NCI-H774 (cell line): ENCODE measurements at regions not wholly inside any gene's neighbourhood (a gene's known extent, or its start where the extent isn't known, plus 50 kb on each side); places are given as distances from the start of the nearest gene placed in this dataset.
"Not testable (repeated sequence)": the region's sequence is repeated elsewhere in the genome, so short reads cannot be mapped to it uniquely, and the experiment has no call there.

Experiments used
- DNase-seq: peaks from one replicate; lab custom pipeline; 2025; lab: John Stamatoyannopoulos, UW

DNA sequence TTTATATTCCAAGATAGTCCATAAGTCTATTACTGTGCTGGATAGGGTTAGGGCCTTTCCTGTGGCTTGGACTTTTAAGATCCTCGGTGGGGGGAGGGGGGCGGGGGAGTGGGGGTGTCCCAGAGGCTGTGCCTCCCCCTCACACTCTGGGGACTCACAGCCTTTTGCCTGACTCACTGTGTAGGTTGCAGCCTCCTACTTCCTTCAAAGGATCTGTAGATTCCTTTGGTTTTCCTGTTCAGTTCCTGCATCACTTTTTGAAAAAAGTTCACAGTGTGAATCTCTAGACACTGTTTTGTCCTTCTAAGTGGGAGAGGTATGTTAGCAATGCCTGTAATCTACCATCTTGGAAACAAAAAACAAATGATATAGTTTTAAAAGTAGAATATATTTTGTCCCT is 999.9 kb downstream of the GLUD2 start:
- DNase-seq, result no peak

DNA sequence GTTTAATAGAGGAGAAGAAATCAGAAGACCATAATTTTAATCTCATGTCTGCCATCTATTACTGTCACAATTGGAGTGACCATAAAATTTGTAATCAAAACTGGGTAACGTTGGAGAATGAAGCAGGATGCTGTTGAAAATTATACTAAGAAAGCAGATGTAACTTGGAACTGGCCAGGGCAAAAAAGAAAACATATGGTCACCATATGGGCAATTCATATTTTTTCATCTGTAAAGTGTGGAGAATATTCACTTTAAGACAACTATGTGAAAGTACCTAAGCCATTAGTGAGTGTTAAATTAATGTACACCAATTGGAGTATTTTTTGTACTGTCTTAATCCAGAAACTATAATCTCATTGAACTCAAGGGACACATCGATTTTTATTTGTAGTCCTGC is 1008.0 kb downstream of the GLUD2 start:
- DNase-seq, result no peak

DNA sequence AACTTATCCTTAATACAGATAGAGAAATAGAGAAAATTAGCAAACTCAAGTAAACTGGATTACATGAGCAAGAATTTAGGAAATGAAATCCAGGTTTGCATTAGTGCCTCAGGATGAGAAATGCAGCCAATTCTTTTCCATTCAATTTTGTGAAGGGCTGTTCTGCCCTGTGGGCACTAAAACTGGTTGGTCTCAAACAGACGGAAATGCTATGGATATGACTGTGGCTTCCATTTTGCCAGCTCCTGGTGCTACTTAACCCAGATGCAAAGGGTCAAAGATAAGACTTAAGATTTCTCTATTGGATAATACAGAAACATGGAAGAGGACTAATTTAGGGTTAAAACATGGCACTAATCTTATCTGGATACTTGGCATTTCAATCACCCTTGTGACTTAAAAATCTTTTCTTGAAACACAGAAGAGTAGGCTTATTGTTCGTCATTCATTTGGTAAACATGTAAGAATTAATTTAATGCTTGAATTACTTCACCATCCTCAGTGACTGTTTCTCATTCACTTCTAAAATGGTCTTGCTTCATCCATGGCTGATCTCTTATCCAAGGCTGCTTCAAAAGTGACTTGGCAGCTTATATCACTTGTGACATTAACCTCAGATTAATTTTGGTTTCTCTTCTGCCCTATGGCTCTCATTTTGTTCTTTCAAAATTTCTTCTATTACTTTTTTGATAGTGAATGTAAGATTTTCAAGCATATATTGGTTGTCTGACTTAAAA is 1008.7 kb downstream of the GLUD2 start:
- no peak for DNase-seq

DNA sequence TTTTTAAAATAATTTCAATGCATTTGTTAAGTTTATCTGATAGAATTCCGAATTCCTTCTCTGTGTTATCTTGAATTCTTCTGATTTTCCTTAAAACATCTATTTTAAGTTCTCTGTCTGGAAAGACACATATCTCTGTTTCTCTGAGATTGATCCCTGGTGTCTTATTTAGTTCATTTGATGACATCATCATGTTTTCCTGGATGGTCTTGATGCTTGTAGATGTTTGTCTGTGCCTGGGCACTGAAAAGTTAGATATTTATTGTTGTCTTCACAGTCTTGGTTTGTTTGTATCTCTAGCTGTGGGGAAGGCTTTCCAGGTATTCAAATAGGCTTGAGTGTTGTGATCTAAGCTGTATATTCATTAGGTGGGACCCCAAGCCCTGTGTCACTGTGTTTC is 1028.8 kb downstream of the GLUD2 start:
- DNase-seq, result no peak

- no peak for DNase-seq
These were observed 1030.7 kb downstream of the GLUD2 start for GRCh38 chrX:122078079-122078478.

DNA sequence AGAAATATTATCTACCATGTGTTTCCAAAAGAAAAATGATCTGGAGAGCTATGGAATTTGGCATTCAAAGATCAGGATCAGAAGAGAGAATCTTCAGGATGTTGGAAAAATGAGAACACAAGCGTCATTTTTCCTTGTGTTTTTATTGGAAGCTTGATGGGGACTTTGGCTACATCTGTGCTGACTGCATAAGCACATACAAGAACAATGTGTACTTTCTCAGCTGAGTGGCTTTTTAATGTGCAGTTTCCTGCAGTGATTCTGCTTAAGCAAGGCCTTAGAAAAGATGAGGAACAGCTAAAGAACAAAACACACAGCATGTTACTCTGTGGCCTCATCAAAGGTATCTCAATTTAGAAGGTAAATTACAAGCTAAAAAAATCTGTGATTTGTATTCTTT is 1039.9 kb downstream of the GLUD2 start:
- DNase-seq, result no peak

GRCh38 chrX:122091571-122091970 is 1044.2 kb downstream of the GLUD2 start:
- DNase-seq, result no peak

DNA sequence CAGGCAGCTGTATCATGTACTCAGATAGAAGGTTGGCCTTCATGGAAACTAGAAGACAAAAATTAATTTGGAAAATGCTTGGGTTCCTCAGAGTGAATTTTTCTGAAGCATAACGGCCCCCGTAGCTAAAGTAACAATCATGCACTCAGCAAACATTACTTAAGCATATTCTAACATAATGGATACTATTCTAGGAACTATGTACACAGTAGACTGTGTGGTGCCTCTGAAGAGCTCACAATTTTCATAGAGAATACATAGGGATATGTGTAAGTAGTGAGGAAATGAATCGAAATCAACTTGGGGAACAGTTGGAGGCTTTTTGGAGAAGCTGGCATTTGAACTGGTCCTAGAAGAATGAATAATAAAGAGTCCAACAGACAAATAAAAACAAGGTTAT is 1045.0 kb downstream of the GLUD2 start:
- DNase-seq, result no peak

DNA sequence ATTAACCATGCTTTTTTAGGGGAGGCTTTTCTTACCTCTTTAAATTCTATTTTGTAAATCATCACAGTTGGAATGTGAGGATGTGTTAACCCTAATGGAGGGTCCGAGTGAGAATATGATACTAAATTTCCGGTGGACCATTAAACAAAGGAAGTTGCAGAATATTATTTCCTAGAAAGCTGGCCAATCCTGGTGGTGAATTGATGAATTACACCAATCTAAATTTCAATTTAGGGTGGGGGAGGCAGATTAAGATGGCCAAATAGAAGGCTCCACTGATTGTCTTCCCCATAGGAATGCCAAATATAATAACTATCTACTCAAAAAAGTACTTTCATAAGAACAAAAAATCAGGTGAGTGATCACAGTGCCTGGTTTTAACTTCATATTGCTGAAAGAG is 1045.6 kb downstream of the GLUD2 start:
- no peak for DNase-seq

- no peak for DNase-seq
These were observed 1047.2 kb downstream of the GLUD2 start for GRCh38 chrX:122094611-122095010.

DNA sequence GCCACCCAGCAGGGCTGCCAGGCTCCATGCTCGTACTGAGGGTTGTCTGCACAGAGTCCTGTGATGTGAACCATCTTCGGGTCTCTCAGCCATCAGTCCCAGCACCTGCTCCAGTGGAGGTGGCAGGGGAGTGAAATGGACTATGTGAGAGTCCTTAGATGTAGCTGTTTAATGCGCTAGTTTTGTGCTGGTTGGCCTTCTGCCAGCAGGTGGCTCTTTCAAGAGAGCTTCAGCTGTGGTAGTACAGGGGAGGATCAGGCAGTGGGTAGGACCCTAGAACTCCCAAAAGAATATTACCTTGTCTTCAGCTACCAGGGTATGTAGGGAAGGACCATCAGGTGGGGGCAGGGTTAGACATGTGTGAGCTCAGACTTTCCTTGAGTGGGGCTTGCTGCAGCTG is 1066.0 kb downstream of the GLUD2 start:
- no peak for DNase-seq

DNA sequence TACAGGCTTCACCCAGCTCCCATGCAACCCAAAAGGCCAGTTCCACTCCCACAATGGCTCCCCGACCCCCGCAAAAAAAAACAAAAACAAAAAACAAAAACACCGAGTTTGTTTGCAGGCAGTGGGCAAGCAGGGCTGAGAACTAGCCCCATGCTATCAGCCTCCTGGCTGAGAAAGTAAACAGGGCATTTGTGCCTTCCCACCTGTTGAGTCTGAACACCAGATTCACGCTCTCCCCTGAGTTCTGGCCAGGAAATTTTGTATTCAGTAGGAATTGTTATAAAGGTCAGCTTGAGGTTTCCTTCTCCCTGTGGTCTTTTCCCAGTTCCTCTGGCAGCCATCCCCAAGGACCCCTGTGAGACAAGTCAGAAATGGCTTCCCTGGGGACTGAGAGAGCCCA is 1066.5 kb downstream of the GLUD2 start:
- DNase-seq, result no peak

DNA sequence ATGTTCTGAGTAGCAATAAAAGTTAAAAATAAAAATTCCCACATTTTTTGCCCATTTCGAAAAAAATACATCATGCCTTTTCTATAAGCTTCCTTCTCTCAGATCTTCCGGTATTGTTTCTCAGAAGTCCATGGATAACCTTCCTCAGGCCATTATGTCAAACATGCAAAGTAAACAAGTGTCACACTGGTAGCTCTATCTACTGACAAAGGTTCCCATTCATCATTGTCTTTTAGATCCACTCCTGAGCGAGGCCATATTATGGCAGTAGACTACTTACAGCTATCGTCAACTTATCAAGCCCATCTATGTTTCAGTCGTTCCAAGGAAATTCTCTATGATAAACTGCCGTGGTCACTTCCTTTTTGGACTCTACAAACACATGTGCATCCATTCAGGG is 1068.2 kb downstream of the GLUD2 start:
- DNase-seq, result no peak

- no peak for DNase-seq
These were observed 1064.7 kb upstream of the GRIA3 start for GRCh38 chrX:122119361-122119760.

GRCh38 chrX:122122274-122122673 is 1061.8 kb upstream of the GRIA3 start:
- no peak for DNase-seq

GRCh38 chrX:122133478-122133877 is 1050.6 kb upstream of the GRIA3 start:
- DNase-seq, result no peak

DNA sequence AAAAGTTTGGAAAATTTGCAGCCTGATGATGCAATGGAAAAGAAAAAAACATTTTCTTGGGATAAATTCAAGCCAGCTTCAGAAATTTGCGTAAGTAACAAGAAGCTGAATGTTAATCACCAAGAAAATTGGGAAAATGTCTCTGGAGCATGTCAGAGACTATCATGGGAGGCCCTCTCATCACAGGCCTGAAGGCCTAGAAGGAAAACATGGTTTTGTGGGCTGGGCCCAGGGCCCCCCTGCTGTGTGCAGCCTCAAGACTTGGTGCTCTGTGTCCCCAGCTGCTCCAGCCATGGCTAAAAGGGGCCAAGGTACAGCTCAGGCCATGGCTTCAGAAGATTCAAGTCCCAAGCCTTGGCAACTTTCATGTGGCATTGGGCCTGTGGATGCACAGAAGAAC is 1049.8 kb upstream of the GRIA3 start:
- DNase-seq, result no peak

DNA sequence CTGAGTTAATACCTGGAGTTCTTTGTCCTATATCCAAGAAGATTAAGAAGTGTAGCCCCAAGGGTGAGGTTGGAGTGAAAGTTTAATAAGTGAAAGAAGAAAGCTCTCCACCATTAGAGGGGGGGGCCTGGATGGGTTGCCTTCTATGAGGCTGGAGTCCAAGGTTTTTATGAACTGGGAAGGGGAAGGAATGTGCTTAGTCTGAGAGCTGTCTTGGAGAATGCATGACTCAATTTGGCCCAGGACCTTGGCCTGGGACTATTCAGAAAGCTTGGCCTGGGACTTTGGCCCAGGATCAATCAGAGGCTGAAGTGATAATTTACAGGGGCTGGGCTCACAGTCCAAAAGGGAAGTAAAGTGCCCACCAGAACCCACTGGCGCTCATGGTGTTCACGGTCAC is 1049.0 kb upstream of the GRIA3 start:
- no peak for DNase-seq

- DNase-seq, result not testable (repeated sequence)
These were observed 1043.9 kb upstream of the GRIA3 start for GRCh38 chrX:122140219-122140618.

DNA sequence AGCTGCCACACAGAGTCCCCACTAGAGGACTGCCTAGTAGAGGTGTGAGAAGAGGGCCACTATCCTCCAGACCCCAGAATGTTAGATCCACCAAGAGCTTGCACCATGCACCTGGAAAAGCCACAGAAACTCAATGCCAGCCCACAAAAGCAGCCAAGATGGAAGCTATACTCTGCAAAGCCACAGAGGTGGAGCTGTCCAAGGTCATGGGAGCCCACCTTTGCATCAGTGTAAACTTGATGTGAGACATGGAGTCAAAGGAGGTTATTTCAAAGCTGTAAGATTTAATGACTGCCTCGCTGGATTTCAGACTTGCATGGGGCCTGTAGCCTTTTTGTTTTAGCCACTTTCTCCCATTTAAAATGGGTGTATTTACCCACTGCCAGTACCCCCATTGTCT is 1030.1 kb upstream of the GRIA3 start:
- no peak for DNase-seq

- DNase-seq, result no peak
These were observed 1015.8 kb upstream of the GRIA3 start for GRCh38 chrX:122168241-122168640.

GRCh38 chrX:122184791-122185190 is 999.3 kb upstream of the GRIA3 start:
- DNase-seq, result no peak

DNA sequence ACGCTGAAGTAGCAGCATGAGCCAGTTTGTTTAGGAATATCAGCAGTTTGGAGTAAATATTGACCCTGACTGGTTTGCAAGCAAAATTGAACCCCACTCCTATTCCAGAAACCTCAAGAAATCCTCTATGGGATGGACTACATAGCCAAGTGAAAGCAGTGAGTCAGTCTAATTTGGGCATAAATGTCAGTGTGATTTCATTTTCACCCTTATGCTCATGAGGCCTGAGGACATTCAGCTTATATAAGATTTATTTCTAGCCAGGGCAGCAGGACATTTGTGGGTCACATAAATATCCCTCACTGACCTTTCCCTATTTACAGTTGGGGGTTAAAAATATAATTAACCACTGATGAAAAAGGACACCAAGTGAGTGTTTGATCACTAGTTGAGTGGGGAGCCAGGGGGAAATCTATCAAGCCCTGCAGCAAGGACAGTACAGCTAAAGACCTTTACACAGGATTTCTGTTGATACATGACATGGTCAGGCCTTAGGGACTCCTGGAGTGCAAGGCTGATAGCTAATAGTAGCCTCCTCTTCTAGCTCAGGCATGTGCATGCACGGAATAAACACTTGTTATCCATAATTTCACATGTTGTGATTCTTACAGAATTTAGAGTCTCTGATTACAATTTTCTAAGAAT is 996.9 kb upstream of the GRIA3 start:
- no peak for DNase-seq

DNA sequence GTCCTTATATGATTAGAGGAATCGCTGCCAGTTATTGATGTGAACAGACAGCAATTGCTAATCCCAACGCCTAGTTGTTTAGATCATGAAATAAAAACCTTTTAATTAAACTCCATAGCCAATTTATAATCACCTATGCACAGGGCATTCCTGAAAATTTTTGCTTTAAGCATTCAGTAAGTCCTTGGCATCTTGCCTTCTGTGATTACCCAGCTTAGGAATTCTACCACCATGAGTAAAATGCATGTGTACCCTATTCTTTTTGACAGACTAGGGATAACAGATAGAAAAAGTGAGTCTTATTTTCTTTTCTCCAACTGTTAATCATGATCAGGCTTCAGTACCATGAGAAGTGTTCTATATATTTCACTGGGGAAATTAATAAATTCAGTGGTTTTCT is 995.3 kb upstream of the GRIA3 start:
- no peak for DNase-seq
